ENCODE measurements at regions not wholly inside any gene's neighbourhood (a gene's known extent, or its start where the extent isn't known, plus 50 kb on each side); places are given as distances from the start of the nearest gene placed in this dataset.

- Histone ChIP-seq H3K9ac (replicated peaks in 1 of 4; ENCODE audit: extremely low read depth in 1 of 4, low read depth in 3 of 4, low read length in 3 of 4) (no peak overlapping the region), H4K20me1 (replicated peaks in 1 of 2; ENCODE audit: control insufficient read depth in 1 of 2, insufficient read depth in 2 of 2, low read length in 2 of 2) (no peaks in the 10 kb centered on the region), H3K36me3 (ENCODE audit: control insufficient read depth in 2 of 4, insufficient read depth in 4 of 4, low read length in 3 of 4) (no peaks in the 10 kb centered on the region), H2AFZ (ENCODE audit: low read length) (no peak overlapping the region), H2BK15ac (ENCODE audit: low read length) (no peak overlapping the region), H2BK5ac (ENCODE audit: low read depth, low read length) (no peak overlapping the region), H3K4ac (replicated peaks; ENCODE audit: insufficient read length, low read depth, low read length) (no peak overlapping the region), H3K56ac (replicated peaks; ENCODE audit: insufficient read length, low read depth, low read length) (no peak overlapping the region), H4K5ac (ENCODE audit: insufficient read length, low read depth, low read length) (no peak overlapping the region), H3K79me1 (ENCODE audit: low read depth, low read length) (no peaks in the 10 kb centered on the region), H3K14ac (ENCODE audit: insufficient read length) (no peak overlapping the region), H4K8ac (ENCODE audit: extremely low read depth, insufficient read depth, low read length) (no peak overlapping the region), H3K9me3 (ENCODE audit: insufficient read depth in 2 of 2, low read depth in 1 of 2, low read length in 1 of 2) (no peaks in the 10 kb centered on the region), H4K91ac (replicated peaks; ENCODE audit: insufficient read length, low read length) (no peak overlapping the region), H3K27ac (ENCODE audit: low read depth, low read length) (no peak overlapping the region), H3K4me2 (ENCODE audit: insufficient read depth in 1 of 2, low read depth in 2 of 2, low read length in 2 of 2) (no peak overlapping the region), H2BK20ac (ENCODE audit: low read length) (no peak overlapping the region), H3K4me1 (replicated peaks in 1 of 4; ENCODE audit: control insufficient read depth in 3 of 4, insufficient read depth in 4 of 4, low read length in 3 of 4) (no peaks in the 10 kb centered on the region), H2AK5ac (ENCODE audit: low read depth, low read length) (no peak overlapping the region), H2BK120ac (replicated peaks; ENCODE audit: low read depth, low read length) (no peak overlapping the region), H3K79me2 (ENCODE audit: control insufficient read depth in 1 of 2, insufficient read depth in 2 of 2, low read length in 2 of 2) (no peaks in the 10 kb centered on the region), H3K27me3 (replicated peaks in 1 of 4; ENCODE audit: control insufficient read depth in 3 of 4, extremely low read depth in 1 of 4, insufficient read depth in 3 of 4, low read length in 3 of 4) (no peaks in the 10 kb centered on the region), H3K4me3 (ENCODE audit: extremely low read depth in 1 of 4, insufficient read depth in 2 of 4, low read depth in 3 of 4, low read length in 4 of 4) (no peak overlapping the region), H3K23ac (ENCODE audit: insufficient read length) (no peak overlapping the region), H2BK12ac (ENCODE audit: low read depth, low read length) (no peak overlapping the region), H3K18ac (ENCODE audit: extremely low read depth, low read length) (no peak overlapping the region), H3K23me2 (ENCODE audit: low read depth, low read length) (no peaks in the 10 kb centered on the region)
- no peak for FAIRE-seq
- WGBS, 2 experiments (ENCODE audit: extremely low coverage in 1 of 2, insufficient coverage in 1 of 2, insufficient read length in 1 of 2, insufficient replicate concordance in 2 of 2, low coverage in 1 of 2, low lambda C conversion rate in 2 of 2, missing lambda C conversion rate in 1 of 2), result 94% methylated on average over 4 of the region's 4 CpGs; no CpG with 5 or more reads in 1 of the 2 experiments
- no peak for DNase-seq (ENCODE audit: low read depth in 1 of 2, low spot score in 2 of 2)
- POLR2A ChIA-PET (ENCODE audit: partially characterized antibody), result no interaction called here
- CTCF ChIA-PET (ENCODE audit: partially characterized antibody), result no interaction called here
- TF ChIP-seq ZNF274 (IDR thresholded peaks at IDR 0.05; ENCODE audit: borderline replicate concordance, extremely low read depth, low read length) (no peak), TBP (IDR thresholded peaks at IDR 0.05; ENCODE audit: low read depth, low read length) (no peak), GABPA (IDR thresholded peaks at IDR 0.05; ENCODE audit: borderline replicate concordance, insufficient read depth, low read length) (no peak), RXRA (IDR thresholded peaks at IDR 0.05; ENCODE audit: insufficient read depth, low read depth, low read length) (no peak), ATF2 (IDR thresholded peaks at IDR 0.05; ENCODE audit: low read length) (no peak), CBX8 (IDR thresholded peaks at IDR 0.05; ENCODE audit: borderline replicate concordance, low read depth, low read length) (no peak), SP4 (IDR thresholded peaks at IDR 0.05; ENCODE audit: low read length) (no peak), JUND (IDR thresholded peaks at IDR 0.05; ENCODE audit: low read length) (no peak), CTCF (IDR thresholded peaks at IDR 0.05; ENCODE audit: control extremely low read depth in 1 of 3, insufficient read depth in 1 of 3, low read depth in 1 of 3, low read length in 3 of 3) (no peak), SP2 (IDR thresholded peaks at IDR 0.05; ENCODE audit: low read length) (no peak), SP1 (IDR thresholded peaks at IDR 0.05; ENCODE audit: low read depth, low read length) (no peak), JUN (IDR thresholded peaks at IDR 0.05; ENCODE audit: low read depth, low read length) (no peak)
These were observed 66.4 kb upstream of the SORCS1 start for GRCh38 chr10:107230887-107231286.
